ENCODE measurements at regions not wholly inside any gene's neighbourhood (a gene's known extent, or its start where the extent isn't known, plus 50 kb on each side); places are given as distances from the start of the nearest gene placed in this dataset.

- POLR2A ChIA-PET (ENCODE audit: unreplicated experiment) = no interaction called here
- Histone ChIP-seq H4K20me1 (ENCODE audit: low read length) (no peaks in the 10 kb centered on the region), H3K9me2 (replicated peaks; ENCODE audit: low read length) (no peaks in the 10 kb centered on the region), H3K36me3 (ENCODE audit: low read depth, low read length) (no peaks in the 10 kb centered on the region), H3K9me3 (ENCODE audit: low read length) (no peaks in the 10 kb centered on the region), H3K79me2 (ENCODE audit: low read length) (no peaks in the 10 kb centered on the region), H3K27ac (ENCODE audit: low read length) (no peak overlapping the region), H3K27me3 (ENCODE audit: low read length) (no peaks in the 10 kb centered on the region), H3K4me2 (ENCODE audit: low read length) (no peak overlapping the region), H3K9ac (ENCODE audit: low read length) (no peak overlapping the region), H3F3A (ENCODE audit: low read length, unreplicated experiment) (no peaks in the 10 kb centered on the region), H3K4me1 (ENCODE audit: insufficient read depth, low read length) (peaks cover 36% of the 10 kb centered on the region), H2AFZ (ENCODE audit: low read length) (no peak overlapping the region), H3K4me3 (ENCODE audit: low read length) (no peak overlapping the region)
- peak; percentile 34 for DNase-seq
- BruUV-seq (replicated peaks) = no TSS peak
- intact Hi-C loops (cut with micrococcal nuclease) = no loop called here
- CTCF ChIA-PET = no interaction called here
- TF ChIP-seq EZH2phosphoT487 (IDR thresholded peaks at IDR 0.05; ENCODE audit: borderline replicate concordance, low read length) (no peak), CTCF (conservative IDR thresholded peaks at IDR 0.05; ENCODE audit: low read depth, low read length) (no peak), EZH2 (IDR thresholded peaks at IDR 0.05; ENCODE audit: low read length, unreplicated experiment) (no peak)
- no peak for ATAC-seq
These were observed 259.7 kb downstream of the HACE1 start for GRCh38 chr6:104599821-104600638.

GRCh38 chr6:104597541-104598050 lies 262.1 kb downstream of the HACE1 start:
- Histone ChIP-seq H3K36me3 (ENCODE audit: low read depth, low read length) (no peaks in the 10 kb centered on the region), H3K27ac (ENCODE audit: low read length) (peak overlapping the region; percentile 23; the same call in 1 of the 2 replicates), H3K27me3 (ENCODE audit: low read length) (no peaks in the 10 kb centered on the region), H3K9me3 (ENCODE audit: low read length) (no peaks in the 10 kb centered on the region), H3K9me2 (replicated peaks; ENCODE audit: low read length) (no peaks in the 10 kb centered on the region), H3K4me2 (ENCODE audit: low read length) (peak overlapping the region; percentile 39; the same call in 1 of the 2 replicates), H3K9ac (ENCODE audit: low read length) (no peak overlapping the region), H3K4me3 (ENCODE audit: low read length) (no peak overlapping the region), H3F3A (ENCODE audit: low read length, unreplicated experiment) (no peaks in the 10 kb centered on the region), H2AFZ (ENCODE audit: low read length) (0 out of 2 replicates have a peak overlapping the region, but pooled peaks have one; percentile 49), H4K20me1 (ENCODE audit: low read length) (no peaks in the 10 kb centered on the region), H3K79me2 (ENCODE audit: low read length) (no peaks in the 10 kb centered on the region), H3K4me1 (ENCODE audit: insufficient read depth, low read length) (peaks cover 28% of the 10 kb centered on the region)
- ChIA-PET CTCF (no interaction called here), POLR2A (ENCODE audit: unreplicated experiment) (no interaction called here)
- BruUV-seq (replicated peaks) = no TSS peak
- TF ChIP-seq EZH2 (IDR thresholded peaks at IDR 0.05; ENCODE audit: low read length, unreplicated experiment) = no peak
- TF ChIP-seq EZH2phosphoT487 (IDR thresholded peaks at IDR 0.05; ENCODE audit: borderline replicate concordance, low read length) = no peak
- no peak for TF ChIP-seq CTCF (conservative IDR thresholded peaks at IDR 0.05; ENCODE audit: low read depth, low read length)
- intact Hi-C loops (cut with micrococcal nuclease) = no loop called here
- DNase-seq = peak; percentile 69
- ATAC-seq = peak; percentile 76

- Histone ChIP-seq H3K9me3 (ENCODE audit: low read length) (no peaks in the 10 kb centered on the region), H2AFZ (ENCODE audit: low read length) (no peak overlapping the region), H3K9ac (ENCODE audit: low read length) (no peak overlapping the region), H3K27ac (ENCODE audit: low read length) (no peak overlapping the region), H3K4me2 (ENCODE audit: low read length) (no peak overlapping the region), H3K4me1 (ENCODE audit: insufficient read depth, low read length) (peaks cover 14% of the 10 kb centered on the region), H3K79me2 (ENCODE audit: low read length) (no peaks in the 10 kb centered on the region), H3K36me3 (ENCODE audit: low read depth, low read length) (no peaks in the 10 kb centered on the region), H4K20me1 (ENCODE audit: low read length) (no peaks in the 10 kb centered on the region), H3K4me3 (ENCODE audit: low read length) (no peak overlapping the region), H3K9me2 (replicated peaks; ENCODE audit: low read length) (no peaks in the 10 kb centered on the region), H3F3A (ENCODE audit: low read length, unreplicated experiment) (no peaks in the 10 kb centered on the region), H3K27me3 (ENCODE audit: low read length) (no peaks in the 10 kb centered on the region)
- no peak for TF ChIP-seq CTCF (conservative IDR thresholded peaks at IDR 0.05; ENCODE audit: low read depth, low read length)
- TF ChIP-seq EZH2 (IDR thresholded peaks at IDR 0.05; ENCODE audit: low read length, unreplicated experiment) = no peak
- TF ChIP-seq EZH2phosphoT487 (IDR thresholded peaks at IDR 0.05; ENCODE audit: borderline replicate concordance, low read length) = no peak
- ATAC-seq (no peak), DNase-seq (no peak)
- intact Hi-C loops (cut with micrococcal nuclease) = no loop called here
- no TSS peak for BruUV-seq (replicated peaks)
- POLR2A ChIA-PET (ENCODE audit: unreplicated experiment) = no interaction called here
- CTCF ChIA-PET = no interaction called here
These were observed 263.6 kb downstream of the HACE1 start for GRCh38 chr6:104596091-104596490.

All from PC-3 (cell line).